ENCODE measurements at regions not wholly inside any gene's neighbourhood (a gene's known extent, or its start where the extent isn't known, plus 50 kb on each side); places are given as distances from the start of the nearest gene placed in this dataset.

DNA sequence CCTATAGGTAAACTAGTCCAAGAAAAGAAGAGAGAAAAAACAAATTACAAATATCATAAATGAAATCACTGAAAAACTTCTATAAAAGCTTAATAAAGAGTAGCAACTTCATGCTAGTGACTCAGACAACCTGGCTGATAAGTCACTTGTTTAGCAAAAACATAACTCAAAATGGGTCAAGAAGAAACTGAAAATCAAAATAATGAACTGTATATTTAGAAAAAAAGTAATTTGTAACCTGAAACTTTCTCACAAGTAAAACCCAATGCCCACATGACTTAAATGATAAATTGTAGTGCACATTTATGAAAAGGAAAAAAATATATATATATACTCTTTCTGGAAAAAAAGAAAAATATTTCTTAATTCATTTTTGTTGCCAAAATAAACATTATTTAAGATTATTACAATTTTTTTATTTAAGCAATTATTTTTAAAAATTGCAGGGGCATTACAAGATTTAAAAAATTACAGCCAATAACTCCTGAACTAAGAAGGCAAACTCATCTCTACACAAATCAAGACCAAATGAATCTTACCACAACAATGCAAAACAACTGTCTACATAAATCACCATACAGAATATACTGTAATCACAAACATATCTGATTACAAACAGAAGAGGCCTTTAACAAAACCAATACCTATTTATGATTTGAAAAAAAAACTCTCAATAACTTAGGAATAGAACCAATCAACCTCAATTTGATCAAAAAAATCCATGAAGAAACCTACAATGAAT, 406.3 kb downstream of the CDH7 start:
- TF ChIP-seq TAF1 (IDR thresholded peaks at IDR 0.05; ENCODE audit: low read depth): no peak
- no peak for TF ChIP-seq CEBPB (IDR thresholded peaks at IDR 0.05)
- TF ChIP-seq RAD21 (IDR thresholded peaks at IDR 0.05; ENCODE audit: low read depth): no peak
- no peak for TF ChIP-seq TCF12 (IDR thresholded peaks at IDR 0.05; ENCODE audit: low read depth)
- TF ChIP-seq EP300 (IDR thresholded peaks at IDR 0.05; ENCODE audit: borderline replicate concordance): no peak
- no peak for TF ChIP-seq ZBTB7A (IDR thresholded peaks at IDR 0.05; ENCODE audit: low read depth)
- TF ChIP-seq, protein P1, sequence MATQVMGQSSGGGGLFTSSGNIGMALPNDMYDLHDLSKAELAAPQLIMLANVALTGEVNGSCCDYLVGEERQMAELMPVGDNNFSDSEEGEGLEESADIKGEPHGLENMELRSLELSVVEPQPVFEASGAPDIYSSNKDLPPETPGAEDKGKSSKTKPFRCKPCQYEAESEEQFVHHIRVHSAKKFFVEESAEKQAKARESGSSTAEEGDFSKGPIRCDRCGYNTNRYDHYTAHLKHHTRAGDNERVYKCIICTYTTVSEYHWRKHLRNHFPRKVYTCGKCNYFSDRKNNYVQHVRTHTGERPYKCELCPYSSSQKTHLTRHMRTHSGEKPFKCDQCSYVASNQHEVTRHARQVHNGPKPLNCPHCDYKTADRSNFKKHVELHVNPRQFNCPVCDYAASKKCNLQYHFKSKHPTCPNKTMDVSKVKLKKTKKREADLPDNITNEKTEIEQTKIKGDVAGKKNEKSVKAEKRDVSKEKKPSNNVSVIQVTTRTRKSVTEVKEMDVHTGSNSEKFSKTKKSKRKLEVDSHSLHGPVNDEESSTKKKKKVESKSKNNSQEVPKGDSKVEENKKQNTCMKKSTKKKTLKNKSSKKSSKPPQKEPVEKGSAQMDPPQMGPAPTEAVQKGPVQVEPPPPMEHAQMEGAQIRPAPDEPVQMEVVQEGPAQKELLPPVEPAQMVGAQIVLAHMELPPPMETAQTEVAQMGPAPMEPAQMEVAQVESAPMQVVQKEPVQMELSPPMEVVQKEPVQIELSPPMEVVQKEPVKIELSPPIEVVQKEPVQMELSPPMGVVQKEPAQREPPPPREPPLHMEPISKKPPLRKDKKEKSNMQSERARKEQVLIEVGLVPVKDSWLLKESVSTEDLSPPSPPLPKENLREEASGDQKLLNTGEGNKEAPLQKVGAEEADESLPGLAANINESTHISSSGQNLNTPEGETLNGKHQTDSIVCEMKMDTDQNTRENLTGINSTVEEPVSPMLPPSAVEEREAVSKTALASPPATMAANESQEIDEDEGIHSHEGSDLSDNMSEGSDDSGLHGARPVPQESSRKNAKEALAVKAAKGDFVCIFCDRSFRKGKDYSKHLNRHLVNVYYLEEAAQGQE (IDR thresholded peaks at IDR 0.05; ENCODE audit: low read depth): no peak
- TF ChIP-seq, protein P2, sequence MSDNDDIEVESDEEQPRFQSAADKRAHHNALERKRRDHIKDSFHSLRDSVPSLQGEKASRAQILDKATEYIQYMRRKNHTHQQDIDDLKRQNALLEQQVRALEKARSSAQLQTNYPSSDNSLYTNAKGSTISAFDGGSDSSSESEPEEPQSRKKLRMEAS (IDR thresholded peaks at IDR 0.05): no peak
- TF ChIP-seq YY1 (IDR thresholded peaks at IDR 0.05; ENCODE audit: low read depth): no peak
- no peak for TF ChIP-seq CREB1 (IDR thresholded peaks at IDR 0.05; ENCODE audit: low read depth)
